ENCODE measurements at regions not wholly inside any gene's neighbourhood (a gene's known extent, or its start where the extent isn't known, plus 50 kb on each side); places are given as distances from the start of the nearest gene placed in this dataset.
"Not testable (repeated sequence)": the region's sequence is repeated elsewhere in the genome, so short reads cannot be mapped to it uniquely, and the experiment has no call there.

DNA sequence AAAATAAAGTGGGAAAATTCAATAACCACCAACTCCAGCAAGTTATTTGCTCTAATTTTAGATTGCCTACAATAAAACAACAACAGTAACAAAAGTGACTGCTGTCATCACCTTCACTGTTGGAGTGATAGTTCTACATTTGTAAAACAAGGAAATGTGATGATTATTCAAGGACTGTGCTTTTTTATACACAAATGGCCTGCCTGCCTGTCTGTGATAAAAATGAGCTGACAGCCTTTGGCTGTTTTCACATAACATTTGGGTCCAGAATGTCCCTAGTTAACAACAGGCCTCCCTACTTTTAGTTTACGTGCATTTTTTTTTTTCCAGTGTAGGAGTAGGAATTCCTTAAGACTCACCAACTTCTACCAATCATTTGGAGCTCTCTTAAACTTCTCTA, 768.8 kb downstream of the PDCD6IP start:
- no peak for DNase-seq

DNA sequence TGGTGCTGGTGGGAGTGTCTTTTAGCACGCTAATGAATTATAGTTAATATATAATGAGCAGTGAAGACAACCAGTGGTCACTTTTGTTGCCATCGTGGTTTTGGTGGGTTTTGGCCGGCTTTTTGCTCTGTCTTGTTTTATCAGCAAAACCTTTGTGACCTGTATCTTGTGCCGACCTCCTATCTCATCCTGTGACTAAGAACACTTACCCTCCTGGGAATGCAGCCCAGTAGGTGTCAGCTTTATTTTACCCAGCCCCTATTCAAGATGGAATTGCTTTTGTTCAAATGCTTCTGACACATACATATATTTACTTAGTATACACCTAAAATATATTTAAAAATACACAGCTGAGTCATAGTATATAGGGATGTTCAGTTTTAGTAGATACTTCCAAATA, 770.3 kb downstream of the PDCD6IP start:
- no peak for DNase-seq

DNA sequence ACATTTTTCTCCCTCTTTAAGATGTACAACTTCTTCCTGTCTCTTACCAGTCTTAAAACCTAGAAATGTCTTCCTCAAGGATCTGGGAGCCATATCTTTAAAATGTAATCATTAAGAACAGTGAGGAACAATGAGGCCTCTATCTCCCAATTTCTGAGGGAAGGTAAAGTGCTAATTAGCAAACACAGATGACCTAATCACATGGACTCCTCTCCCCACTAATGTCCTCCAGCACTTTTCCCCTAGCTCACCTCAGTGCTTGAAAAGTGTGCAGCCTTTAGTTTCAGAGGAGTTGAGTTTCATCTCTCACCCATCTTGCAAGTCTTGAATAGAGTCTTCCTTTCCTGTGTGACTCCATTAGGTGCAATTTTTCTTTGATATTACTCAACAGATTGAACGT, 771.0 kb downstream of the PDCD6IP start:
- no peak for DNase-seq

DNA sequence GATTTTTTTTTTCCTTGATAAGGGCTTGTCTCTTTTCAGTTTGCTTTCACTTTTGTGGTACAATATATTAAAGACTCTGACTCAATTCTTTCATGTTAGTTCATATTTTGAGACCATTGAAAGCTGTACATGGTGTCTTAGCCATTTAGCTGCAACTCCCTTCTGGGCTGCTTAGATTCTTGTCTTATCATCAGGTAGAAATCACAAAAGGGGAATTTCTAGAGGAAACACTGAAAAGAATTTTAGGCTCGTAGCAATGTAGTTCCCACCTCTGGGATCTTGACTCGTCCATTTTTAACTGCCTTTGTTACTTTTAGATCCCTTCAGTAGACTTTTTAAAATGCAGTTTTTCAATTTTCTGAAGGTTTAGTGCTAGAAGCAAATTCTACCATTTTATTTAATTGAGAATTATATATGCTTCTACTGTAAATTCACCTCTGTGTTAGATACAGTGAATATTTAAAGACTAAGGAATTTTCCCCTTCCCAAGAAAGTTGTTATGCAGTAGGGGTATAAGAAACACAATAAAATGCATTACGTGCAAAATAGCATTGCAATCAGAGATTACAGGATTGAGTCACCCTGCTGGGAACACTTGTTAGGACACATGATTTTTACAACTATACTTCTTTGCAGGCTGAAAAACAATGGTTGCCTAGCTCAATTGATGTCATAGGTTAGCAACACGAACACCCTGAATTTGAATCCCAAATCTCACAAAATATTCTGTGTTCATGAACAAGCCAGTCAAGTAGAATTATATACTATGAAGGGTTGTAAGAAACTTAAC, 772.7 kb downstream of the PDCD6IP start:
- DNase-seq: no peak

DNA sequence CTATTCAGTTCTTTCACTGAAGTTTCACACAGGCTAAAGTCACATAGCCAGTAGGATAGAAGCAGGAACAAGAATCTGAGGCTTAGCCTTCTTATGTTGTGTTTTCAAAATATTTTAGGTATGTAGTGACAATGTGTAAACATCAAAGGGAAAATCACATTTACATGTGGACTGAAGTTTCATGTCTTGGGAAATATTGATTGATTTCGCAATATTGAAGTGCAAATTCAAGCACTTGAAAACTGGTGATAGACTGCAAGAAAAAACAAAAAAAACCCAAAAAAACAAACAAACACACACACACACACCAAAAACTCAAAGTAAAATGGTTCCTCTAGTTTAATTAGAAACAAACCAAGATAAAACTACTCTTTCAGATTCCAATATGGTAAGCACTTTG, 773.3 kb downstream of the PDCD6IP start:
- DNase-seq: no peak

DNA sequence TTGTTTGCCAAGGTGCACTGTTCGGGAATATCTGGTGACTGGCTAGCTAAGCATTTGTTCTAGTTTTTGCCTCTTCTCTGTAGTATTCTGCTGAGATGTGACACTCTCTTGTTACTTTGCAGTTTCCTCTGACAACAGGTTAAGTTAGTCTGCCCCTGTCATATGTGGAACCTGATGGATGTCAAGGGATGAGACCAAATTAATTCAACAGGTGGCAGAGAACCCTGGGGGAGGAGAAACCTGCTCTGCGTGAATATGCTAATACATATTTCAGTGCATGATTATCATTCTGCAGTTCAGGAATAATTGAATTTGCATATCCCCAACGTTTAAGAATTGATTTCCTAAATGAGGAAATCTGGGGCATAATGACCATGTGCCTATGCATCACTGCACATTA, 777.3 kb downstream of the PDCD6IP start:
- DNase-seq: no peak

GRCh38 chr3:34582055-34582454, 783.6 kb downstream of the PDCD6IP start:
- no peak for DNase-seq

- no peak for DNase-seq
These were observed 785.0 kb downstream of the PDCD6IP start for GRCh38 chr3:34583451-34583850.

DNA sequence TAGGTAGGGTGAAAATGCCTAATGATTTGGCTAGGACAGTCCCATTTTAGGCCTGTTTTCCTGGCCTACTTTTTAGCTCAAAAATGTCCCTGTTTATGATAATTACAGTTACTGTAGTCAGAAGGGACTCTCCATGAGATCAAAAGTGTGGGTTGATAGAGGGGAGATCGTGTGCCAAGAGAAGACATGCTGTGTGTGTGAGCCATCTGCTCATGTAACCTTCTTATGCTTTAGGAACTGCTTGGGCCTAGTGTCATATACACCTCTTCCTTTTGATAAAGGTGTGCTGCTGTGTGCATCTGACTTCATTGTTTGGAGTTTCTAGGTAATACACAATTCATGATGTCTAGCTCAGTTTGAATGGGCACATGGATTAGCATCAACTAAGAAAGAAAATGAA, 786.5 kb downstream of the PDCD6IP start:
- no peak for DNase-seq

- DNase-seq: no peak
These were observed 801.2 kb downstream of the PDCD6IP start for GRCh38 chr3:34599595-34599994.

DNA sequence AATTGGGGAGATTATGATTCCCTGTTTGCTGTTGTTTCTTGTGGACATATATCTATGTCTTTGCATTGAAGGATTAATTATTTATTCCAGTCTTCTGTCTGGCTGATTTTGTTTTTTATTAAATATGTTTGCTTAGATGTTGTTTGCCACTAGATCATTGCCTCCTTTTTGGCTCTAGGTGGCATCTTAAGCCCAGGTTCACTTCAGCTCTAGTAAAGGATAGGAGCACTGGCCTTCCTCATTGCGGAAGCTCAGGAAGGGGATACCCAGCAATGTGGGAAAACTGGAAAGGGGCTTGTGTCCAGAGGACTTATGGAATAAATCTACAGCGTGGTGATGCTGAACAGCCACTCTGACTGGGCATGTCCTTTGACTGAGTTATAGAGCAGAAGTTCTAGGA, 821.6 kb downstream of the PDCD6IP start:
- no peak for DNase-seq

GRCh38 chr3:34626699-34627098, 828.3 kb downstream of the PDCD6IP start:
- DNase-seq: no peak

DNA sequence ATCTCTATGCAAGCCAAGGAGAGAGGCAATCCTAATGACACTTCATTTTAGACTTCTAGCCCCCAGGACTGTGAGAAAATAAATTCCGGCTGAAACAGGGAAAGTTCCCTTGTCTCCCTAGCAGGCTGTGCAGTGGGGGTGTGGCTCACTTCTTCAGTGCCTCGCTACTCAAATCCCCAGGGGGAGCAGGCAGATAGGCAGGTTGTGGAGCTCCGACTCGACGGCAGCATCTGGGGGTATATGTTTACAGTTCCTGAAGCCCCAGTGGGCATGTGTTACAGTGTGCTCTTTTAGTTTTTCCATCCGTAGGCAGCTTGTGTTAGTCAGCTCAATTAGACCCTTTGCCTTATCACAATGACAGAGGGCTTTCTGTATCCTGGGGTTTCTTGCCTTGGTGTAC, 836.5 kb downstream of the PDCD6IP start:
- no peak for DNase-seq

- no peak for DNase-seq
These were observed 837.0 kb downstream of the PDCD6IP start for GRCh38 chr3:34635352-34635850.

- no peak for DNase-seq
These were observed 848.6 kb downstream of the PDCD6IP start for GRCh38 chr3:34646911-34647460.

- no peak for DNase-seq
These were observed 851.7 kb downstream of the PDCD6IP start for GRCh38 chr3:34650131-34650530.

GRCh38 chr3:34668915-34669314, 870.5 kb downstream of the PDCD6IP start:
- no peak for DNase-seq

- DNase-seq: no peak
These were observed 871.1 kb downstream of the PDCD6IP start for GRCh38 chr3:34669490-34669889.

- no peak for DNase-seq
These were observed 877.1 kb downstream of the PDCD6IP start for GRCh38 chr3:34675383-34676120.

DNA sequence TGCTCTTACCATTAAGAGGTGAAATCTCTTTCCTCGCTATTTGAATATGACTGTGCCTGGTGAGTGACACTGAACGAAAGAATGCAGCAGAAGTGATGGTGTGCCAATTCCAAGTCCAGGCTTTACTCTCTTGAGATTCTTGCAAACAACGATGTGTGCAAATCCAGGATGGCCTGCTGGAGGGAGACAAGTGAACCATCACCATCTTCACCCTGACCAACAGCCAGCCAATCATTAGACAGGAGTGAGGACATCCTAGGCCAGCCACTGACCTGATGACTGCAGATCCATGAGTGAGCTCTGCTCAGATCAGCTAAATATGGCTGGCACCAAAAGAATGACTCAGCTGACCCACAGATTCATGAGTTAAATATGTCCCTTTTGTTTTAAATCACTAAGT, 878.0 kb downstream of the PDCD6IP start:
- no peak for DNase-seq

- no peak for DNase-seq
These were observed 880.1 kb downstream of the PDCD6IP start for GRCh38 chr3:34678575-34678974.

- not testable (repeated sequence) for DNase-seq
These were observed 880.6 kb downstream of the PDCD6IP start for GRCh38 chr3:34679055-34679454.

- peak; percentile 1 for DNase-seq
These were observed 885.4 kb downstream of the PDCD6IP start for GRCh38 chr3:34683851-34684250.

- no peak for DNase-seq
These were observed 888.1 kb downstream of the PDCD6IP start for GRCh38 chr3:34686541-34686940.
